NCI-H1694 treated with DMSO at 0.1 percent for 48 hours (cell line): ENCODE measurements at regions not wholly inside any gene's neighbourhood (a gene's known extent, or its start where the extent isn't known, plus 50 kb on each side); places are given as distances from the start of the nearest gene placed in this dataset.

Experiments used
- DNase-seq: peaks from one replicate; lab custom pipeline; 2025; lab: John Stamatoyannopoulos, UW

GRCh38 chr5:174191076-174191475, 145.6 kb downstream of the NSG2 start:
- DNase-seq, result no peak

GRCh38 chr5:174191850-174192655, 146.5 kb downstream of the NSG2 start:
- DNase-seq, result no peak

GRCh38 chr5:174192901-174193300, 147.4 kb downstream of the NSG2 start:
- DNase-seq, result no peak

- DNase-seq, result no peak
Observed at GRCh38 chr5:174195517-174195916, 150.0 kb downstream of the NSG2 start.

- DNase-seq, result no peak
Observed at GRCh38 chr5:174197929-174198328, 152.4 kb downstream of the NSG2 start.

- no peak for DNase-seq
Observed at GRCh38 chr5:174198541-174198940, 153.0 kb downstream of the NSG2 start.

GRCh38 chr5:174202996-174203395, 157.5 kb downstream of the NSG2 start:
- DNase-seq, result no peak

GRCh38 chr5:174204535-174205313, 159.2 kb downstream of the NSG2 start:
- DNase-seq, result no peak

- DNase-seq, result no peak
Observed at GRCh38 chr5:174205939-174206338, 160.4 kb downstream of the NSG2 start.

GRCh38 chr5:174210596-174211276, 165.2 kb downstream of the NSG2 start:
- DNase-seq, result no peak

GRCh38 chr5:174211277-174211626, 165.7 kb downstream of the NSG2 start:
- no peak for DNase-seq

GRCh38 chr5:174217527-174217926, 172.0 kb downstream of the NSG2 start:
- no peak for DNase-seq

GRCh38 chr5:174218162-174218561, 172.7 kb downstream of the NSG2 start:
- no peak for DNase-seq

- no peak for DNase-seq
Observed at GRCh38 chr5:174220417-174220816, 174.9 kb downstream of the NSG2 start.

GRCh38 chr5:174221436-174221835, 175.9 kb downstream of the NSG2 start:
- DNase-seq, result no peak

- DNase-seq, result no peak
Observed at GRCh38 chr5:174221946-174222345, 176.4 kb downstream of the NSG2 start.

GRCh38 chr5:174222891-174223290, 177.4 kb downstream of the NSG2 start:
- no peak for DNase-seq

- DNase-seq, result no peak
Observed at GRCh38 chr5:174223355-174223754, 177.8 kb downstream of the NSG2 start.

- DNase-seq, result no peak
Observed at GRCh38 chr5:174229068-174229467, 183.6 kb downstream of the NSG2 start.

- no peak for DNase-seq
Observed at GRCh38 chr5:174229514-174230370, 184.2 kb downstream of the NSG2 start.

GRCh38 chr5:174231956-174232487, 186.5 kb downstream of the NSG2 start:
- DNase-seq, result no peak

GRCh38 chr5:174234388-174234787, 188.9 kb downstream of the NSG2 start:
- DNase-seq, result no peak
